Cardiac fibroblast (primary cell): ENCODE measurements at regions not wholly inside any gene's neighbourhood (a gene's known extent, or its start where the extent isn't known, plus 50 kb on each side); places are given as distances from the start of the nearest gene placed in this dataset.

Experiments
- DNase-seq, 2 donors: peaks; one replicate each; pipeline versions ENCODE4 v3.0.0 to v3.0.0-alpha.2; 2010; ENCODE audit warnings: low read depth in 2 of 2
- H3K4me3 ChIP-seq, 2 donors: replicated peaks in 1 of 2; 1 replicate in 1 of 2; 2 replicates in 1 of 2; pipeline ENCODE4 v1.5.1; 2011; ENCODE audit warnings: low read depth in 2 of 2, low read length in 2 of 2, mild to moderate bottlenecking in 2 of 2, moderate library complexity in 1 of 2
- CTCF ChIP-seq: IDR thresholded peaks from one replicate; pipeline ENCODE4 v1.5.1; 2011; ENCODE audit warnings: low read depth, mild to moderate bottlenecking, low read length, inconsistent platforms

- no peak overlapping the region for H3K4me3 ChIP-seq
- TF ChIP-seq CTCF, result no peak
Measured at GRCh38 chr3:152037297-152037696, 163.9 kb downstream of the SUCNR1 start.

DNA sequence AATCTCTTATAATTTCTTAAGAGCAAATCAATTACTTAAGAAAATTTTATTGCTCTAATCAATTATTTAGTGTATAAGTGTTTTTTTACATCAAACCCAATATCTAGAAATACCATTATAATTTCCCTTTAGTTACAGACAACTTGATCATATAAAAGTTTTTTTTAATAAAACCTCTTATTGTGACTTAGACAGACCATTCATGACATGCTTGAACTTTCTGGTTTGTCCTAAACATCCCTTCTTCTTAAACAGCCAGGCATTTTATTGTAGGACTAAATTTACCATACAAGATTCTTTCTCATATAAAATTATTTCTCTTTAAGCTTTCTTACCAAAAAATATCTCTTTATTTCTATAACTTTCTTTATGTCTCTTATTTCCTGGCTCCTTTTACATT is 164.5 kb downstream of the SUCNR1 start:
- no peak overlapping the region for H3K4me3 ChIP-seq
- TF ChIP-seq CTCF, result no peak
- DNase-seq, result no peak

More at GRCh38 chr3:152037297-152037696, 163.9 kb downstream of the SUCNR1 start:
- no peak for DNase-seq

DNA sequence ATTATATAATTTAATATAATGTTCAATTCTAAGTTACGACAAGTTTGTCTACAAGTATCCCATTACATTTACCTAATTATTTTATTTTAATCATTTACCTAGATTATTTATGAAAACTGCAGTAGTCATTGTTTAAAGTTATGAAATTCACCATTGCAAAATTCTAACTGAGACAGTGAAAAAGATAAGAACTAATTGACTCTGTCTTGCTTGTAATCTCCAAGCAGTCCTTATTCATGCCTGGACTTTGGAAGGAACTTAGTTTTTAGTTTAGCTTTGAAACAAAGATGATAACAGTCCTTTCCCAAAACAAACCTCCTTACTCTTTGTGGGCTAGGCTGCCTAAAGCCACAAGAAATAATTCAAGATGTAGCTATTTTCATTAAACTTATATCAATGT is 165.0 kb downstream of the SUCNR1 start:
- no peak for TF ChIP-seq CTCF
- no peak for DNase-seq
- H3K4me3 ChIP-seq, result no peak overlapping the region

- H3K4me3 ChIP-seq, result no peak overlapping the region
- no peak for TF ChIP-seq CTCF
- DNase-seq, result no peak
Measured at GRCh38 chr3:152039887-152040286, 166.4 kb downstream of the SUCNR1 start.

- no peak for DNase-seq
- no peak overlapping the region for H3K4me3 ChIP-seq
- no peak for TF ChIP-seq CTCF
Measured at GRCh38 chr3:152040319-152040718, 166.9 kb downstream of the SUCNR1 start.

DNA sequence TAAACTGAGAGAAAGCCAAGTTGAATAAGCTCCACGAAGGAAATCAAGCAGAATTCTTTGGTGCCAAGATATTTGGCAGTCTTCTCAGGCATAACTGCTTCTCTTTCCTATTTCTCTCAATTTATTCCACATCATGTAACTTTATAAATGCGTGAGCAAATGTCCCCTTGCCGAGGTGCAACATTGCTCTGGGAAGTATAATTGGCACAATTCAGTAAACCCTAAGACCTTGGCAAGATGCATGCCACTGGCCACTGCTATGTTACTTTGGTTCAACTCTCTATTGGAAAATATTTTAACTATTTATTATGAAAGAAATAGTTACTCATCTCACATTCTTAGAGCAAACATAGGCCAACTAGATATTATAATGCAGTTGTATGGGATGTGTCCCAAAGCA is 170.2 kb downstream of the SUCNR1 start:
- DNase-seq, result no peak
- TF ChIP-seq CTCF, result no peak
- no peak overlapping the region for H3K4me3 ChIP-seq

GRCh38 chr3:152046280-152046679 is 172.8 kb downstream of the SUCNR1 start:
- TF ChIP-seq CTCF, result no peak
- no peak overlapping the region for H3K4me3 ChIP-seq
- no peak for DNase-seq
